Natural killer cell (primary cell): ENCODE measurements at regions not wholly inside any gene's neighbourhood (a gene's known extent, or its start where the extent isn't known, plus 50 kb on each side); places are given as distances from the start of the nearest gene placed in this dataset.

Experiments used
- ATAC-seq, 3 donors: fragments of 150-1000 bp in 2 of 3; fragments of 200-7000 bp in 1 of 3; cut with Tn5 transposase; 1 replicate in 1 of 3; 2 replicates in 2 of 3; pipeline ENCODE4 v1.10.0; 2021; ENCODE audit warnings: mild to moderate bottlenecking in 2 of 3, moderate library complexity in 2 of 3
- DNase-seq, 2 donors: peaks; one replicate each; pipeline versions ENCODE4 v3.0.0 to v3.0.0-alpha.2; 2013 to 2021; ENCODE audit warnings: mixed read lengths in 1 of 2
- H3K27ac ChIP-seq: one replicate; pipeline ENCODE4 v1.5.1; 2013; ENCODE audit warnings: mild to moderate bottlenecking, low read length
- H3K27me3 ChIP-seq: one replicate; pipeline ENCODE4 v1.6.1; 2013; ENCODE audit warnings: low read length; ENCODE audit not compliant: control insufficient read depth, insufficient read depth
- H3K36me3 ChIP-seq: one replicate; pipeline ENCODE4 v1.6.1; 2013; ENCODE audit warnings: low read length; ENCODE audit not compliant: control insufficient read depth, insufficient read depth
- H3K4me1 ChIP-seq: one replicate; pipeline ENCODE4 v1.6.1; 2013; ENCODE audit warnings: low read length; ENCODE audit not compliant: control insufficient read depth, insufficient read depth
- H3K4me3 ChIP-seq: one replicate; pipeline ENCODE4 v1.5.1; 2013; ENCODE audit warnings: low read length
- H3K9me3 ChIP-seq: one replicate; pipeline ENCODE4 v1.6.1; 2013; ENCODE audit warnings: low read length; ENCODE audit not compliant: control insufficient read depth, insufficient read depth
- H3K27ac Mint-ChIP-seq, 2 donors: one replicate each; pipeline ENCODE4 v1.8.0; 2022; ENCODE audit warnings: mild to moderate bottlenecking in 2 of 2, mixed read lengths in 2 of 2, moderate library complexity in 1 of 2
- H3K27me3 Mint-ChIP-seq, 2 donors: one replicate each; pipeline ENCODE4 v1.8.0; 2022; ENCODE audit warnings: low read depth in 2 of 2, mixed read lengths in 2 of 2
- H3K36me3 Mint-ChIP-seq: one replicate; pipeline ENCODE4 v1.8.0; 2022; ENCODE audit warnings: mixed read lengths
- H3K4me1 Mint-ChIP-seq, 2 donors: one replicate each; pipeline ENCODE4 v1.8.0; 2022; ENCODE audit warnings: mixed read lengths in 2 of 2
- H3K4me3 Mint-ChIP-seq: one replicate; pipeline ENCODE4 v1.8.0; 2022; ENCODE audit warnings: mild to moderate bottlenecking, moderate library complexity, mixed read lengths
- H3K9me3 Mint-ChIP-seq, 2 donors: one replicate each; pipeline ENCODE4 v1.8.0; 2022; ENCODE audit warnings: mixed read lengths in 2 of 2
- WGBS: methylation state at CpG from one replicate; pipeline ENCODE4 v1.1.7; 2013; ENCODE audit warnings: missing lambda C conversion rate; ENCODE audit not compliant: insufficient coverage; 5-methylcytosine and 5-hydroxymethylcytosine counted together
- intact Hi-C: fragments of 100-400 bp; cut with micrococcal nuclease; formaldehyde crosslinking; loops from one replicate; pipeline ENCODE4 v1.14.2; 2022
- TF ChIP-seq, protein P1 (sequence below): fragments of 200-600 bp; IDR thresholded peaks from one replicate; pipeline ENCODE4 v1.8.0; 2022; ENCODE audit warnings: antibody characterized with exemption

DNA sequence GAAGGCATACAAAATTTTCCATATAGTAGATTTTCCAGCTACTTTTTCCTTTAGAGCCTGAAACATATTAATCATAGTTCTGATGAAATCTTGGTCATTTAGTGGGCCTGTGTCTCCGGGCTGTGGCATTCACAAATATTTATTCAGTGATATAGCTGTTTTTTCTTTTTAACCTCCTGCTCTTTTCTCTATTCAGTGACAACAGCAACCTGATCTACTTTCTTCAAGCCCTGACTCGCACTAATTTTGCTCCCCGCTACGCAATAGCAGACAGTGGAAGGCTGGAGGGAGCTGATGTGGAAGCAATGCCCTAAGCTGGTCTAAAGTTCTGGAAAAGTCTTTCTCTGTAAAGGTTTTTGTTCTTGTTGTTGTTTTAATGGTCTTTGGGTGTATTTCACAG is 289.7 kb downstream of the SLITRK6 start:
- intact Hi-C loops, result no loop called here
- no peak overlapping the region for H3K27ac Mint-ChIP-seq
- no peaks in the 10 kb centered on the region for H3K4me1 Mint-ChIP-seq
- WGBS, result 96% methylated on average over 4 of the region's 4 CpGs
- peaks cover 6% of the 10 kb centered on the region for H3K9me3 ChIP-seq
- no peaks in the 10 kb centered on the region for H3K27me3 Mint-ChIP-seq
- H3K27ac ChIP-seq, result no peak overlapping the region
- DNase-seq, result no peak
- H3K36me3 Mint-ChIP-seq, result no peaks in the 10 kb centered on the region
- no peaks in the 10 kb centered on the region for H3K36me3 ChIP-seq
- H3K4me1 ChIP-seq, result no peaks in the 10 kb centered on the region
- TF ChIP-seq, protein P1, sequence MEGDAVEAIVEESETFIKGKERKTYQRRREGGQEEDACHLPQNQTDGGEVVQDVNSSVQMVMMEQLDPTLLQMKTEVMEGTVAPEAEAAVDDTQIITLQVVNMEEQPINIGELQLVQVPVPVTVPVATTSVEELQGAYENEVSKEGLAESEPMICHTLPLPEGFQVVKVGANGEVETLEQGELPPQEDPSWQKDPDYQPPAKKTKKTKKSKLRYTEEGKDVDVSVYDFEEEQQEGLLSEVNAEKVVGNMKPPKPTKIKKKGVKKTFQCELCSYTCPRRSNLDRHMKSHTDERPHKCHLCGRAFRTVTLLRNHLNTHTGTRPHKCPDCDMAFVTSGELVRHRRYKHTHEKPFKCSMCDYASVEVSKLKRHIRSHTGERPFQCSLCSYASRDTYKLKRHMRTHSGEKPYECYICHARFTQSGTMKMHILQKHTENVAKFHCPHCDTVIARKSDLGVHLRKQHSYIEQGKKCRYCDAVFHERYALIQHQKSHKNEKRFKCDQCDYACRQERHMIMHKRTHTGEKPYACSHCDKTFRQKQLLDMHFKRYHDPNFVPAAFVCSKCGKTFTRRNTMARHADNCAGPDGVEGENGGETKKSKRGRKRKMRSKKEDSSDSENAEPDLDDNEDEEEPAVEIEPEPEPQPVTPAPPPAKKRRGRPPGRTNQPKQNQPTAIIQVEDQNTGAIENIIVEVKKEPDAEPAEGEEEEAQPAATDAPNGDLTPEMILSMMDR, result no peak
- ATAC-seq, result no peak
- peaks cover 8 to 9% of the 10 kb centered on the region in 2 donors for H3K9me3 Mint-ChIP-seq
- no peaks in the 10 kb centered on the region for H3K27me3 ChIP-seq
- no peak overlapping the region for H3K4me3 Mint-ChIP-seq
- H3K4me3 ChIP-seq, result no peak overlapping the region

DNA sequence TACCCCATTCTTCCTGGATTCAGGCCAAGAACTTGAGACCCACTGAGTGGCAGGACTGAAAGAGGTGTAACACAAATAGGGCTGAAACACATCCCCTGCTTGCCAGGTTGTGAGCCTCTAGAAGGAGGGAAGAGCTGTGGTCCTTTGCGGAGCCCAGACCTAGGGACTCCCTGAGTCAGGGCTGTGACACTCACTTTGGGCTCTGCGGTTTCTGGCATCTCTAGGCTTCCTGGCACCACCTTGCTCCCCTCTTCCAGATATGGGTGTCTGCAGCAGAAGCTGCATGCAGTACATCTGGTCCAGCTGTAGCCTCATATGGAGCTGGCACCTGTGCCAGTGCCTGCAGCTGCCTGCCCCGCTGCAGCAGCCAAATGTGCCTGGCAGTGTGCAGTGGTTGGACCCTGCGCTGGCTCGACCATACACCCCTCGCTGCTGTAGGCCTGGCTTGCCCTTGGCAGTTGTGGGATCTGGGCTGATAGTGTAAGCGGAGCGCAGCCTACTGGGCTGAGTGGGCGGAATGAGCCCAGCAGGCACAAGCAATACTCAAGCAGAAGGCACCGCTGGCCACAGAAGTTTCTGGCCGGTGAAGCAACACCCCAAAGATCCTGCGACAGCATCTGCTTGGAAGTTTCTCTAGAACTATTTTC is 290.4 kb downstream of the SLITRK6 start:
- Mint-ChIP-seq H3K4me1 (no peaks in the 10 kb centered on the region), H3K36me3 (no peaks in the 10 kb centered on the region), H3K9me3 (peaks cover 9% of the 10 kb centered on the region in 2 donors), H3K4me3 (no peak overlapping the region), H3K27ac (no peak overlapping the region), H3K27me3 (no peaks in the 10 kb centered on the region)
- H3K27ac ChIP-seq, result no peak overlapping the region
- no peaks in the 10 kb centered on the region for H3K4me1 ChIP-seq
- TF ChIP-seq, protein P1, result no peak
- ATAC-seq (no peak), DNase-seq (no peak)
- intact Hi-C loops, result no loop called here
- H3K27me3 ChIP-seq, result no peaks in the 10 kb centered on the region
- peaks cover 6% of the 10 kb centered on the region for H3K9me3 ChIP-seq
- no peak overlapping the region for H3K4me3 ChIP-seq
- no peaks in the 10 kb centered on the region for H3K36me3 ChIP-seq
- WGBS, result 93% methylated on average over 12 of the region's 12 CpGs

DNA sequence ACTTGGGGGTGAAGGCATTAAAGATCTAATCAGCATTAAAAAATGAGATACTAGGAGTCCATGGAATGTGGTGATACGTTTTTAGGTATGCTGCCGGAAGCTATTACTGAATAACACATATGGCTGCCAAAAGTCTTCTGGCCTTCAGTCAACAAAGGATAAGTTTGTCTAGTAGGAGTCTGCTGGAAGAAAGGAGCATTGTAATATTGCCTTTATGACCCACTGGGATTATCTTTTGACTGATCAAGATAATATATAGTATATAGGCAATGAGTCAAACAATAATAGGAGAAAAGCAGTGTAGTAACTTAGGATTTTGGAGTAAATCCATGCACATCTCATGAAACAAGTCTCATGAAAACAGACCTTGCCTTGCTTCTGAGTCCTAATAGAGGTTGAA is 295.4 kb downstream of the SLITRK6 start:
- DNase-seq, result no peak
- intact Hi-C loops, result no loop called here
- Histone ChIP-seq H3K4me3 (no peak overlapping the region), H3K27me3 (no peaks in the 10 kb centered on the region), H3K36me3 (no peaks in the 10 kb centered on the region), H3K27ac (no peak overlapping the region), H3K4me1 (no peaks in the 10 kb centered on the region), H3K9me3 (peaks cover 6% of the 10 kb centered on the region)
- Mint-ChIP-seq H3K27me3 (no peaks in the 10 kb centered on the region), H3K4me3 (no peak overlapping the region), H3K9me3 (peaks cover 9% of the 10 kb centered on the region in 2 donors), H3K4me1 (no peaks in the 10 kb centered on the region), H3K27ac (no peak overlapping the region), H3K36me3 (no peaks in the 10 kb centered on the region)
- 88% methylated on average over 2 of the region's 2 CpGs for WGBS
- TF ChIP-seq, protein P1, result no peak
- ATAC-seq, result no peak

DNA sequence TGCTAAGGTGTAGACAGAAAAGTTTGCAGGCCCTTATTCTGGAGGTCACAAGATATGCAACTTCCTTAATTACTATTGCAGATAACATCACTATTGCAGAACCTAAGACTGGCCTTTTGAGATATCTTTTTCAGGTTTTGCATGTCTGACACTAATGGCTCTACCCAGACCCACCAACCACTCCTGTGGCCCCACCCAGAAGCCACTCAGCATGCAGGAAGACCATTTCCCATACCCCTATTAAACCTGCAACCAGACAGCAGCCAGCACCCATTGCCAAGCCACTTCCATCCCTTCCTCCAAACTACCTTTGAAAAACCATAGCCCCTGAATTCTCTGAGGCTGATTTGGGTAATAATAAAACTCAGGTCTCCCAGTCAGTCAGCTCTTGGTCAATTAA is 297.6 kb downstream of the SLITRK6 start:
- H3K27me3 ChIP-seq, result no peaks in the 10 kb centered on the region
- no peak for ATAC-seq
- DNase-seq, result no peak
- H3K36me3 ChIP-seq, result no peaks in the 10 kb centered on the region
- no peak overlapping the region for H3K27ac Mint-ChIP-seq
- no peaks in the 10 kb centered on the region for H3K4me1 Mint-ChIP-seq
- H3K4me3 ChIP-seq, result no peak overlapping the region
- no peak overlapping the region for H3K4me3 Mint-ChIP-seq
- H3K4me1 ChIP-seq, result no peaks in the 10 kb centered on the region
- H3K36me3 Mint-ChIP-seq, result no peaks in the 10 kb centered on the region
- H3K27ac ChIP-seq, result no peak overlapping the region
- no peaks in the 10 kb centered on the region for H3K27me3 Mint-ChIP-seq
- TF ChIP-seq, protein P1, result no peak
- peaks cover 9% of the 10 kb centered on the region in 2 donors for H3K9me3 Mint-ChIP-seq
- no peaks in the 10 kb centered on the region for H3K9me3 ChIP-seq
- intact Hi-C loops, result no loop called here
